IPS-20b (cell line): ENCODE measurements at regions not wholly inside any gene's neighbourhood (a gene's known extent, or its start where the extent isn't known, plus 50 kb on each side); places are given as distances from the start of the nearest gene placed in this dataset.

ENCODE experiments used
- H3K27ac ChIP-seq: one replicate; pipeline ENCODE4 v1.5.1; 2013; ENCODE audit warnings: low read length
- H3K27me3 ChIP-seq: 2 replicates; pipeline ENCODE4 v1.6.1; 2013; ENCODE audit warnings: mild to moderate bottlenecking, low read length, inconsistent platforms; ENCODE audit not compliant: insufficient read depth
- H3K36me3 ChIP-seq: 2 replicates; pipeline ENCODE4 v1.6.1; 2013; ENCODE audit warnings: low read depth, mild to moderate bottlenecking, inconsistent platforms, low read length, moderate library complexity; ENCODE audit not compliant: insufficient read depth
- H3K4me1 ChIP-seq: 2 replicates; pipeline ENCODE4 v1.6.1; 2013; ENCODE audit warnings: mild to moderate bottlenecking, control low read depth, inconsistent platforms, low read length, moderate library complexity; ENCODE audit not compliant: insufficient read depth
- H3K4me3 ChIP-seq: 2 replicates; pipeline ENCODE4 v1.5.1; 2013; ENCODE audit warnings: mild to moderate bottlenecking, low read length, inconsistent platforms
- H3K9ac ChIP-seq: 2 replicates; pipeline ENCODE4 v1.6.1; 2013; ENCODE audit warnings: low read depth, mild to moderate bottlenecking, inconsistent platforms, low read length, moderate library complexity
- H3K9me3 ChIP-seq: 2 replicates; pipeline ENCODE4 v1.6.1; 2013; ENCODE audit warnings: mild to moderate bottlenecking, low read depth, low read length, inconsistent platforms; ENCODE audit not compliant: insufficient read depth

DNA sequence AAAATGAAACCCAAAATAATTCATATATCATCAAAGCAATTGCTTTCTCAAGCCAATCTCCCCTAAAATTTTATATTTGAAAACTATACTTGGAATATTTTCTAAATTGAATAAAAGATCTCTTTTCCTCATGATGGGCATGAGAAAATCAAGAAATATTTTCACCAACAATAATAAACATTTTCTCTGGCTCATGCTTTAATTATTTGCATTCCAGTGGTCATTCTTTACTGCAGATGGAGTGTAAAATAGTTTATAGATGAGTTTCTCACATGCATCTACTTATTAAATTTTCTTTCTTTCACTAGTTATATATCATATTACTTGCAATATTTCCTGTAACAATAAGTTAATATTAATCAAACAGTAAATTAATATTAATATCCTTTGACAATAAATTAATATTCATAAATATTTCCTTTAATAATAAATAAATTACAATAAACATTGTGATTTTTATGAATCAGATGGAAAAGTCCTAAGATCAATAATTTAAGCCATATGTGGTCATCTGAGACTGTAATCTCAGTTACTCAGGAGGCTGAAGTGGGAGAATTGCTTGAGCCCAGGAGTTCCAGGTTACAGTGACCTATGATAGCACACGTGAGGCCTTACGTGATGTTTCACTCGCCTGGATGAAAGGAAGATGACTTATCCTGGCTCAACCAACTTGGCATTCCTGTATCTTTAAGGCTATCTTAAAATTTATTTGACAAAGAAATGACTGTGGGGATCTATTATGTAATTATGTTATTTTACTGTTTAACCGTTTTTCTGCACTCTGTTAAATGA, 958.8 kb downstream of the ZPLD1 start:
- Histone ChIP-seq H3K9me3 (no peaks in the 10 kb centered on the region), H3K4me3 (no peak overlapping the region), H3K27me3 (no peaks in the 10 kb centered on the region), H3K9ac (no peak overlapping the region), H3K4me1 (no peaks in the 10 kb centered on the region), H3K27ac (no peak overlapping the region), H3K36me3 (no peaks in the 10 kb centered on the region)

DNA sequence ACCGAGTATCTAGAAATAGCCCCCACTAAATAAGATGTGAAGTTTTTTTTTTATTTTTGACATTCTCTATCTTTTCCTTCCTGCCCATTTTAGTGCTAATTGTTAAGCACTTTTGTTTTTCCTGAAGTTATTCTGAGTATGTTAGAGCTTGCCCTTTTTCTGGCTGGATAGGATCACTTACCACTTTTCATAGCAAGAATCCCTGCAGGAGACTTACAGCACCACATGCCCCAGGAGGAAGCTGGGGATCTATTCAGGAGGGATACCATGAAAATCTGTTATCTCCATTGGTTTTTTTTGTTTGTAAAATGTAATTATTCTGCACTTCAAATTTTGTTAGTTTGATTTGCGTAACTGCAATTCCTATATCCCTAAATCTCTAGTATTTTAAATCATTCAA, 968.4 kb downstream of the ZPLD1 start:
- Histone ChIP-seq H3K9ac (no peak overlapping the region), H3K9me3 (no peaks in the 10 kb centered on the region; the same call in 1 of the 2 replicates), H3K4me3 (no peak overlapping the region), H3K36me3 (no peaks in the 10 kb centered on the region), H3K27me3 (no peaks in the 10 kb centered on the region), H3K4me1 (peaks cover 10% of the 10 kb centered on the region), H3K27ac (no peak overlapping the region)

DNA sequence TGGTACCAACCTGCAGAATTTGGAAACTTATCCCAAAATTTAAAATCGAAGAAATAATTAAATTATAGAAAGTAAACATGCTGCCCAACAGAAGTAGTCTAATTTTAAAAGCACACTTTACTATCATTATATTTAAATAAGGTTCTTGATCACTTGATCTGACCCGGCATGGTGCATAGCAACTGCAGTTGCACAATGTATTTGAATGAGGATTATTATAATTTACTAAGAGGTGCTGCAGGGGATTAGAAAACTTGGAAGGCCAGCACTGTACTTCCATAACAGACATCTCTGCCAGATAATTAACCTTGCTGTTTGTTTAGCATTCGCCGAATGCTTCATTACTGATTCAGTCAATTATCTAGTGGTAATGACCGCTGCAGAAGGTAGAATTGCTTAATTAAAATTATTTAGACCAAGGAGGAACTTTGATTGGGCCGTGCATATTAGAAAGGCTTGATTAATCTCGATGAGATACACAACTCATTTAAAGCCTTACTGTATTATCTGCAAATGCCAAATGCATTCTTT, 971.6 kb downstream of the ZPLD1 start:
- H3K4me1 ChIP-seq: peaks cover 10% of the 10 kb centered on the region
- no peaks in the 10 kb centered on the region for H3K36me3 ChIP-seq
- H3K27ac ChIP-seq: no peak overlapping the region

DNA sequence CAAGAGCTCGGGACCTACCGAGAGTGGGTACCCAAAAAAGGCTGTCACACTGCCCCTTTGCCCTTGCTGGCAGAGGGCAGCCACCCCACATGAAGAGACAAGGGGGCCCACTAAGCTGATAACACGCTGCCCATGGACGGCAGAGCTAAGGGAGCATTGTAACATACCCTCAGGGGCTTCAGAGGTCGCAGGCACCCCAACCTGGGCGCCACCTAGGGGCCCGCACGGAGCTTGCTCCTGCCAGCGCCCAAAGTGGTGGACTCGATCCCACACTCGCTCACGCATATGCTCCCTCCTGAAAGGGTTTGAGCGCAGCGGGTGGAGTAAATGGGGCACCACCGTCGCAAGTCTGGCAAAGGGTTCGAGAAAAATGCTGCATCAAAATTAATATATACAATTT, 975.4 kb downstream of the ZPLD1 start:
- Histone ChIP-seq H3K4me3 (no peak overlapping the region), H3K36me3 (no peaks in the 10 kb centered on the region), H3K27me3 (no peaks in the 10 kb centered on the region), H3K9me3 (no peaks in the 10 kb centered on the region), H3K9ac (no peak overlapping the region), H3K4me1 (no peaks in the 10 kb centered on the region), H3K27ac (no peak overlapping the region)

More for the DNA sequence above, 971.6 kb downstream of the ZPLD1 start:
- no peaks in the 10 kb centered on the region for H3K9me3 ChIP-seq
- no peaks in the 10 kb centered on the region for H3K27me3 ChIP-seq
- no peak overlapping the region for H3K4me3 ChIP-seq
- no peak overlapping the region for H3K9ac ChIP-seq

DNA sequence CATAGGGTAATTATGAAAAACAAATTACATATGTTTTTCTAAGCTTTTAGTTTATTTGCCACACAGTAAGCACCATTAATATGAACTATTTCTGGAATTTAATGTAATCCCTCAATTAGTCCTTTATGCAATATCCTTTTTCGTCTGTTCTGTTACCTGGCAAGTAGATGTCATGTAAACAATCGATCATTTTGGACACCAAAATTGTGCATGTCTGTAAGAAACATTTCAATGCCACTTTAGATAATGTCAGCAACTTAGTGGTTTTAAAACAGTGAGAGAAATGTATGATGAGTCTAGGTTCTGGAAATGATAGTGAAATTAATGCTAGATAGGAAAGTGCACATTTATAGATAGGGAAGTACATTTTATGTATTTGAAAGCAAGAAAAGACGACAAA, 986.6 kb downstream of the ZPLD1 start:
- no peaks in the 10 kb centered on the region for H3K27me3 ChIP-seq
- H3K36me3 ChIP-seq: no peaks in the 10 kb centered on the region
- H3K4me3 ChIP-seq: no peak overlapping the region
- H3K27ac ChIP-seq: no peak overlapping the region
- H3K4me1 ChIP-seq: no peaks in the 10 kb centered on the region
- H3K9ac ChIP-seq: no peak overlapping the region
- no peaks in the 10 kb centered on the region for H3K9me3 ChIP-seq

DNA sequence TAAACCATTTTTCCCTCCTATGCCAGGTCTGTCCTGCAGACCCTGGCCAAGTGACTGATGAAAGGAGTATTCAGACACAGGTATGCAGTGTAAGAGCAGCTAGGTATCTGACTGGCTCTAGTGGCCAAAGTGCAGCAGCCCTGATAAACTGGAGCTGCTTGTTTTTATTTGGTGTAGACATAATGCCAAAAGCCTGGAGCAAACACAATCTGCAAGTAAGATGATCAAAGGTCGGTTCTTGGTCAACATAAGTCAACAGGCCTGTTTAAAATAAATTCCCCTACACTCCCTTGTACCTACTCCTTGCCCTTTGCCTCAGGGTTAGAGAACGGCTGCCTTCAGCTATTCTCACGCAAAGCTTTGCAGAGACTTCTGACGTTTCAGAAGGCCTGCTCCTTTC, 1003.1 kb downstream of the ZPLD1 start:
- H3K9ac ChIP-seq: no peak overlapping the region
- no peaks in the 10 kb centered on the region for H3K36me3 ChIP-seq

DNA sequence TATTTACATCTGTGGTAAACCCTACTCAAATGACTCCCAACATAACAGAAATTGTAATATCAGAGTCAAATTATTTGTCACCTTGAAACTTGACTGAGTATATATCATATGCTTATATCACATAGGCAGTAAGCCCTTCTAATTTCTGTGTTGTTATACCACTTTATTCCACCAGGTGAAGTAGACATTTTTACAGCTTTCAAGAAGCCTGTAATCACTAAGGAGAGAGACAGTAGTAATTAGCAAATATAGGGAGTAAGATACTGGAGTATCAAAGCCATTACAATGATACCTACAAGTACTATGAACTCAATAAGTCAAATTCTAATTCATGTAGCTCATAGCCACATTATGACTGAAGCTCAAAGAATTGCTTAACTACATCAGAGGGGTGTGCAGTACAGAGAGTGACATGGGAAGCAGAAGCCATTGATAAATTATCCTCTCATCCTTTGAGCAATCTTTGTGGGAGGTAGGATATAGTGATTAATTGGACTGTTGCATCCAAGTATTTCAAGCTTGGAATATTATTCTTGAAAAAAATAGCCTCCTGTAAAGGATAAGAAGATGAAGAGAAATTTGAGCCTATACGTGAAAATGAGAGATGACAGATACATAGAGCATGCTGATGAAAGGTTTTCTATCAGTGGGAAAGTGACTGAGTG, 1005.9 kb downstream of the ZPLD1 start:
- Histone ChIP-seq H3K4me3 (no peak overlapping the region), H3K27me3 (no peaks in the 10 kb centered on the region), H3K27ac (no peak overlapping the region), H3K4me1 (no peaks in the 10 kb centered on the region), H3K9ac (no peak overlapping the region), H3K36me3 (no peaks in the 10 kb centered on the region), H3K9me3 (peaks cover 8% of the 10 kb centered on the region; the same call in 1 of the 2 replicates)

More for the DNA sequence above, 1003.1 kb downstream of the ZPLD1 start:
- no peaks in the 10 kb centered on the region for H3K27me3 ChIP-seq
- H3K4me3 ChIP-seq: no peak overlapping the region
- no peak overlapping the region for H3K27ac ChIP-seq
- H3K9me3 ChIP-seq: peaks cover 8% of the 10 kb centered on the region; the same call in 1 of the 2 replicates
- no peaks in the 10 kb centered on the region for H3K4me1 ChIP-seq

DNA sequence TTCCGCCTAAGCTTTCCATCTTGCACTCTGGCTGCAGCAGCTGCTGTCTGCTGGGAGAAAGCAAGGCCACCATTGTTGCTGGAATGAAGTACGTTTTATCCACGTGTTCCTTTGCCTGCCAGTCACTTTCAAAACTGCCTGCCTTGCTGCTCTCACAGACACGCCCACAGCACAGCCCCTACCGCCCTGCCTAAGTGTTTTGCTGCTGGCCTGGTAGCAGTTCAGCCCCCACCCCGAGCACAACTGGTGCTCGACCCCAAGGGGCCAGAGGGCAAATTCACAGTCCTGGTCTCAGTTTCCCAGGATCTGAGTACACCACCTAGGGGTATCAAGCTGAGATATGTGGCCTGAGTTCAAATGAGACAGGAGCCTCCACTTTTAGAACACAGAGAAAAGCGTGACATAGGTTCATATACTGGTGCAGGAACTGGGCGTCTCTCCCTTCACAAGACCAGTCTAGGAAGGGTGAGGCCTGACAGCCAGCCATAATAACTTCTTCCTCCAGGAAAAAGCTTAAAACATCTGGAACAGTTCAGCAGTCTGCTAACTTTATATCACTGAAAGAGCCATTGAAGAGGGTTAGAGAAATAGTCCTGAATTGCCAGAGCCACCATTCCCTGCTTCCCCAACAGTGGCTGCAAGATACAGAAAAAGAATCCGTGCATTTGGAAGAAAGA, 1012.3 kb downstream of the ZPLD1 start:
- Histone ChIP-seq H3K27ac (no peak overlapping the region), H3K27me3 (no peaks in the 10 kb centered on the region), H3K9me3 (no peaks in the 10 kb centered on the region), H3K9ac (no peak overlapping the region), H3K4me1 (no peaks in the 10 kb centered on the region), H3K36me3 (no peaks in the 10 kb centered on the region), H3K4me3 (no peak overlapping the region)

DNA sequence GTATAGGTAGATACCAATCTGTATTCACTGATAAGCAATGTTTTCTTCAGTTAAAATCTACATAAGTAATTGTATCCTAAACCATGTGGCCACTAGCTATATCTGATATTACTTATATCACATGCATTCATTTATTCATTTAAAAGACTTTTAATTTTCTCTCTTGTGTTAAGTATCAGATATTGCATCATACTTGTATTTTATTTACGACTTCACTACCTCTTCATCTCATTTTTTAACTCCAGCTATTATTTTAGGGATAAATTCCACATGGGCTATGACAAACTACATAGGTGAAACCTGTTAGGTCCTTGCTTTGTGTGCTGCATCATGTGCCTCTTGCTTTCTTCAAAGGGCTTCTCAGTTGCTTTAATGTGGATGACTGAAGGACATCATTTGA, 1018.3 kb downstream of the ZPLD1 start:
- Histone ChIP-seq H3K27ac (no peak overlapping the region), H3K9ac (no peak overlapping the region), H3K27me3 (no peaks in the 10 kb centered on the region), H3K36me3 (no peaks in the 10 kb centered on the region), H3K4me1 (no peaks in the 10 kb centered on the region), H3K9me3 (no peaks in the 10 kb centered on the region), H3K4me3 (no peak overlapping the region)

DNA sequence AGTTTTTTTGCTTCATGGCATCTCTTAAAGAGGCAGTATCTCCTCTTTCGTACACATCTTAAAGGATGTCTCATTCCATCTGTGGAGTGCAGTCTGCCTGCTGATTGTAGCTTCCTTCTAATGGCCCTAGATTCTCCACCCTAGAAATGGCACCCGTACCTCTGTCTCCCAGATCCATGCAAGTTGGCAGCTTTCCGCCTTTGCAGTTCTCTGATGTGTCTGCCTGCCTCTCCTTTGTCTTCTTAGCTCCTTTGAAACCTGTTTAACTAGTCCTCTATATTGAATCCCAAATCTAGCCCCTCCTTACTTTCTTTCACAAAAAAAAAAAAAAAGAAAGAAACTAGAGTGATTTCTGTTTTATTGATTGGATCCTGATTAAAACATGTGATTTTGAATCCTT, 1025.0 kb downstream of the ZPLD1 start:
- no peaks in the 10 kb centered on the region for H3K36me3 ChIP-seq
- H3K4me3 ChIP-seq: no peak overlapping the region
- H3K9me3 ChIP-seq: no peaks in the 10 kb centered on the region
- H3K27me3 ChIP-seq: no peaks in the 10 kb centered on the region
- no peak overlapping the region for H3K9ac ChIP-seq
- H3K4me1 ChIP-seq: 0 out of 2 replicates have a peak, but pooled peaks cover 3% of the 10 kb centered on the region
- H3K27ac ChIP-seq: no peak overlapping the region

DNA sequence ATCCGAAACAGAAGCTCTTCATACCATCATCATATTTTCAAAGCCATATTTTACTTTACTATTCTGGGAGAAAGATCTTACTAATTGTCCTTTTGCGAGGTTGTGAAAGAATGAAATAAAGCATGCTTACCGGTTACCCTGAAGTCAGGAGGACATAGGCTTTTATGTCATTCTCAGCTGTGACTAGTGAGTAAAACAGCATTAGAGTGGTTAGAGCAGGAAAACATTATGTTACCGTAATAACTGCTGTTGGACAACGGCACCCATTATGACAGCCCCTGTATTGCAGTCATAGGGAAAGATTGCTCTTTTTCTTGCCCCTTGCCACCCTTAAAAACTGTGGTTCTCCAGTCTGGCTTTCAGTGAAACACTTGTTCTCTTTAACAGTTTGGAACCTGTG, 1035.7 kb downstream of the ZPLD1 start:
- no peaks in the 10 kb centered on the region for H3K9me3 ChIP-seq
- H3K27ac ChIP-seq: no peak overlapping the region
- H3K4me3 ChIP-seq: no peak overlapping the region
- no peaks in the 10 kb centered on the region for H3K36me3 ChIP-seq
- H3K4me1 ChIP-seq: no peaks in the 10 kb centered on the region
- H3K9ac ChIP-seq: no peak overlapping the region
- no peaks in the 10 kb centered on the region for H3K27me3 ChIP-seq
